Head of caudate nucleus (tissue), 42 donors: ENCODE measurements at regions not wholly inside any gene's neighbourhood (a gene's known extent, or its start where the extent isn't known, plus 50 kb on each side); places are given as distances from the start of the nearest gene placed in this dataset.

Source experiments
- DNase-seq, 42 donors: peaks; one replicate each; pipeline versions ENCODE4 v3.0.0 to v3.0.0-alpha.2; 2020 to 2021; ENCODE audit warnings: mixed read lengths in 7 of 42
- intact Hi-C: fragments of 100-400 bp; cut with DNase I; formaldehyde crosslinking; loops from one replicate; pipeline ENCODE4 v1.15.0; 2022

GRCh38 chr1:87686671-87687070 lies 358.0 kb downstream of the LMO4 start:
- intact Hi-C loops, result no loop called here
- DNase-seq, result no peak

- DNase-seq, result no peak
- intact Hi-C loops, result no loop called here
Measured at GRCh38 chr1:87688136-87688535, 359.5 kb downstream of the LMO4 start.

GRCh38 chr1:87689487-87689886 lies 360.8 kb downstream of the LMO4 start:
- intact Hi-C loops, result no loop called here
- DNase-seq, result no peak

GRCh38 chr1:87696483-87696882 lies 367.8 kb downstream of the LMO4 start:
- intact Hi-C loops, result no loop called here
- DNase-seq, result no peak

- intact Hi-C loops, result no loop called here
- DNase-seq, result no peak
Measured at GRCh38 chr1:87702455-87702854, 373.8 kb downstream of the LMO4 start.

- no peak for DNase-seq
- intact Hi-C loops, result no loop called here
Measured at GRCh38 chr1:87705233-87705632, 376.6 kb downstream of the LMO4 start.

- no peak for DNase-seq
- intact Hi-C loops, result no loop called here
Measured at GRCh38 chr1:87706203-87706602, 377.5 kb downstream of the LMO4 start.

- intact Hi-C loops, result no loop called here
- DNase-seq, result no peak
Measured at GRCh38 chr1:87706779-87707228, 378.1 kb downstream of the LMO4 start.

GRCh38 chr1:87707411-87707810 lies 378.7 kb downstream of the LMO4 start:
- intact Hi-C loops, result no loop called here
- DNase-seq, result no peak

- intact Hi-C loops, result no loop called here
Measured at GRCh38 chr1:87712261-87713010, 383.8 kb downstream of the LMO4 start.

GRCh38 chr1:87714278-87714677 lies 385.6 kb downstream of the LMO4 start:
- intact Hi-C loops, result no loop called here
- DNase-seq, result no peak

More at GRCh38 chr1:87712261-87713010, 383.8 kb downstream of the LMO4 start:
- DNase-seq, result no peak

- intact Hi-C loops, result no loop called here
- no peak for DNase-seq
Measured at GRCh38 chr1:87715052-87715451, 386.4 kb downstream of the LMO4 start.

GRCh38 chr1:87715471-87715870 lies 386.8 kb downstream of the LMO4 start:
- intact Hi-C loops, result no loop called here
- DNase-seq, result no peak

- intact Hi-C loops, result no loop called here
- no peak for DNase-seq
Measured at GRCh38 chr1:87717157-87717670, 388.5 kb downstream of the LMO4 start.

- DNase-seq, result no peak
- intact Hi-C loops, result no loop called here
Measured at GRCh38 chr1:87718241-87718950, 389.7 kb downstream of the LMO4 start.

GRCh38 chr1:87719658-87720057 lies 391.0 kb downstream of the LMO4 start:
- DNase-seq, result no peak

GRCh38 chr1:87720561-87720960 lies 391.9 kb downstream of the LMO4 start:
- intact Hi-C loops, result no loop called here
- DNase-seq, result no peak

More at GRCh38 chr1:87719658-87720057, 391.0 kb downstream of the LMO4 start:
- intact Hi-C loops, result no loop called here

GRCh38 chr1:87723193-87723592 lies 394.5 kb downstream of the LMO4 start:
- intact Hi-C loops, result no loop called here
- DNase-seq, result no peak

GRCh38 chr1:87728169-87728568 lies 399.5 kb downstream of the LMO4 start:
- intact Hi-C loops, result no loop called here
- DNase-seq, result no peak
